K562 (cell line): ENCODE measurements at regions not wholly inside any gene's neighbourhood (a gene's known extent, or its start where the extent isn't known, plus 50 kb on each side); places are given as distances from the start of the nearest gene placed in this dataset.

Source experiments
- ATAC-seq: fragments of 200-7000 bp; cut with Tn5 transposase; 3 replicates; pipeline ENCODE4 v1.9.1; 2020; ENCODE audit warnings: moderate library complexity
- BruUV-seq: library from RNA; stranded (reverse); fragments of 400-500 nt; replicated peaks from 2 replicates; lab custom pipeline; 2021; lab: Mats Ljungman, UMichigan
- CTCF ChIA-PET: fragments of 300-600 bp; formaldehyde crosslinking; extraction: SDS; loops from one replicate; lab custom pipeline; 2021; ENCODE audit warnings: low intra/inter-chr PET ratio; lab: Yijun Ruan, JAX
- POLR2A ChIA-PET: fragments of 300-600, 350-650 bp; sonication (Branson Sonifier 250); formaldehyde crosslinking; extraction: SDS; loops from one replicate; lab custom pipeline; 2021; ENCODE audit warnings: antibody characterized with exemption, inconsistent platforms; lab: Yijun Ruan, JAX
- DNase-seq, 4 experiments: peaks; one replicate each; pipeline versions ENCODE4 v3.0.0 to v3.0.0-alpha.2; 2011 to 2018; ENCODE audit warnings: low spot score in 3 of 4, mixed read lengths in 3 of 4; ENCODE audit errors: extremely low read depth in 1 of 4
- FAIRE-seq: peaks from 2 replicates; lab custom pipeline; 2011; peaks lifted over from hg19 to GRCh38; lab: Jason Lieb, UNC
- H2AFZ ChIP-seq: 2 replicates; pipeline ENCODE4 v1.6.0; 2011; ENCODE audit warnings: low read depth, low read length, control low read depth, inconsistent platforms
- H3K27ac ChIP-seq: fragments of 200-600 bp; 3 replicates; pipeline ENCODE4 v1.8.0; 2011; ENCODE audit warnings: low read depth, mild to moderate bottlenecking, control low read depth, inconsistent platforms, low read length, moderate library complexity, mixed read lengths; ENCODE audit errors: extremely low read depth
- H3K27me3 ChIP-seq, 2 experiments: fragments of 300-600 bp in 1 of 2; 2 replicates in 1 of 2; 3 replicates in 1 of 2; pipeline versions ENCODE4 v1.6.0 to v1.8.0; 2011; ENCODE audit warnings: inconsistent platforms in 2 of 2, low read length in 2 of 2, mild to moderate bottlenecking in 1 of 2, mixed read lengths in 1 of 2, moderate library complexity in 1 of 2; ENCODE audit not compliant: control insufficient read depth in 2 of 2, insufficient read depth in 2 of 2
- H3K36me3 ChIP-seq: fragments of 300-600 bp; 3 replicates; pipeline ENCODE4 v1.8.0; 2011; ENCODE audit warnings: mild to moderate bottlenecking, low read length, inconsistent platforms; ENCODE audit not compliant: control insufficient read depth, insufficient read depth
- H3K4me1 ChIP-seq, 2 experiments: fragments of 200-600 bp in 1 of 2; replicated peaks in 1 of 2; 2 replicates in 1 of 2; 3 replicates in 1 of 2; pipeline versions ENCODE4 v1.5.1 to v1.8.0; 2011; ENCODE audit warnings: inconsistent platforms in 2 of 2, low read length in 2 of 2, mild to moderate bottlenecking in 1 of 2, mixed read lengths in 1 of 2, moderate library complexity in 1 of 2; ENCODE audit not compliant: control insufficient read depth in 2 of 2, insufficient read depth in 2 of 2
- H3K4me2 ChIP-seq: 2 replicates; pipeline ENCODE4 v1.6.1; 2011; ENCODE audit warnings: low read length, control low read depth, inconsistent platforms, mixed read lengths; ENCODE audit not compliant: insufficient read depth
- H3K4me3 ChIP-seq: fragments of 200-600 bp; sonication (generic), shearing (Covaris generic); 2 replicates; pipeline ENCODE4 v1.5.1; 2016; ENCODE audit warnings: control low read depth, inconsistent platforms
- H3K79me2 ChIP-seq: fragments of 200-600 bp; 3 replicates; pipeline ENCODE4 v1.8.0; 2011; ENCODE audit warnings: low read length, inconsistent platforms; ENCODE audit not compliant: control insufficient read depth, insufficient read depth
- H3K9ac ChIP-seq, 2 experiments: 2 replicates each; pipeline versions ENCODE4 v1.6.0 to v1.6.1; 2011; ENCODE audit warnings: low read depth in 2 of 2, low read length in 2 of 2, control low read depth in 1 of 2, inconsistent platforms in 1 of 2, mild to moderate bottlenecking in 1 of 2, mixed read lengths in 1 of 2; ENCODE audit not compliant: insufficient read depth in 1 of 2
- H3K9me1 ChIP-seq: one replicate; pipeline ENCODE4 v1.6.0; 2011; ENCODE audit warnings: inconsistent platforms, mild to moderate bottlenecking, low read length, moderate library complexity; ENCODE audit not compliant: control insufficient read depth, insufficient read depth
- H3K9me3 ChIP-seq: replicated peaks from 2 replicates; pipeline ENCODE4 v1.5.1; 2011; ENCODE audit warnings: low read depth, low read length, inconsistent platforms; ENCODE audit not compliant: control insufficient read depth, insufficient read depth
- H4K20me1 ChIP-seq: replicated peaks from 2 replicates; pipeline ENCODE4 v1.6.1; 2011; ENCODE audit warnings: low read length, inconsistent platforms, mixed read lengths; ENCODE audit not compliant: control insufficient read depth, insufficient read depth
- EP300 ChIP-seq: IDR thresholded peaks from 2 replicates; pipeline ENCODE4 v1.6.1; 2012; ENCODE audit warnings: low read length, improper control_type of control experiment
- NEUROD1 ChIP-seq: fragments of 150-350 bp; IDR thresholded peaks from 2 replicates; pipeline ENCODE4 v1.6.1; 2014; ENCODE audit warnings: borderline replicate concordance, low read length, low read depth; ENCODE audit not compliant: partially characterized antibody
- WGBS: fragments of 100-300 bp; shearing (Covaris generic); methylation state at CpG from one replicate; pipeline ENCODE4 v1.1.6; 2016; ENCODE audit warnings: low coverage, mixed read lengths; ENCODE audit not compliant: insufficient coverage; ENCODE audit errors: missing lambda C conversion rate; 5-methylcytosine and 5-hydroxymethylcytosine counted together
- in situ Hi-C: fragments of 300-500 bp; cut with MboI; formaldehyde crosslinking; loops from 4 replicates; pipeline ENCODE4 v1.15.0; 2018; ENCODE audit warnings: inconsistent platforms, mixed read lengths
- intact Hi-C: fragments of 100-400 bp; cut with micrococcal nuclease; formaldehyde crosslinking; loops from 2 replicates; pipeline ENCODE4 v1.14.2; 2022
- TF ChIP-seq, protein P1 (sequence below): sonication (generic); formaldehyde crosslinking; IDR thresholded peaks from 2 replicates; pipeline ENCODE4 v1.5.0; 2020; ENCODE audit warnings: missing genetic modification reagents
- TF ChIP-seq, protein P2 (sequence below): fragments of 250-450 bp; sonication (Bioruptor Pico); IDR thresholded peaks from 2 replicates; pipeline ENCODE4 v1.6.1; 2021; ENCODE audit warnings: mild to moderate bottlenecking

DNA sequence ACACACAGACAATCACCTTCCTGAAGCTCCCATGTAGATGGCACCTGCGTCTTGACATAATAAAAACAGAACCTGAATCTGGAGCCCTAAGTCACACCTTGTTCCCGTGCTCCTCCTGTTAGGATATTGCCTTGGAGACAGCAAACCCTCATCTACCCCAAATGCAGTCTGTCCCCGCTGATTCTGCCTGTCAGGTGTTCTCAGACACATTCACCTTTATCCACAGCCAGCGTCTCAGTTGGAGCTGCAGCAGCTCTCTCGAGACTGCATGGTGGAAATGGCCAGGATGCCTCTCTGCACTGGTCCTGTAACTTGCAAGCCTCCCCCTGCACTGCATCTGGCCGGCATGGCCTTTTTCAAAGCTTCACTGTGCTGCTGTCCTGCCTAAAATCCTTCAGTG, 218.0 kb upstream of the ZNF32 start:
- ChIA-PET CTCF (no interaction called here), POLR2A (interaction anchor here (0.6 to 1.4 kb wide), 3 partner anchors 9 to 466 kb away, joined by 3 read pairs; no protein-coding TSS in a partner anchor)
- intact Hi-C loops, result no loop called here
- WGBS, result 0% methylated on average over 6 of the region's 6 CpGs
- BruUV-seq, result no TSS peak
- Histone ChIP-seq H3K9ac (no peak overlapping the region), H3K9me3 (no peaks in the 10 kb centered on the region), H3K27ac (no peak overlapping the region), H3K4me2 (no peak overlapping the region), H3K4me3 (no peak overlapping the region), H3K9me1 (no peaks in the 10 kb centered on the region), H3K36me3 (no peaks in the 10 kb centered on the region), H3K27me3 (peaks cover 2 to 37% of the 10 kb centered on the region in 2 experiments; a peak in 2 of 5 replicates), H3K79me2 (no peaks in the 10 kb centered on the region), H4K20me1 (0 out of 2 replicates have a peak, but pooled peaks cover 4% of the 10 kb centered on the region), H2AFZ (no peak overlapping the region), H3K4me1 (no peaks in the 10 kb centered on the region; a peak in 1 of 5 replicates)
- TF ChIP-seq, protein P1, sequence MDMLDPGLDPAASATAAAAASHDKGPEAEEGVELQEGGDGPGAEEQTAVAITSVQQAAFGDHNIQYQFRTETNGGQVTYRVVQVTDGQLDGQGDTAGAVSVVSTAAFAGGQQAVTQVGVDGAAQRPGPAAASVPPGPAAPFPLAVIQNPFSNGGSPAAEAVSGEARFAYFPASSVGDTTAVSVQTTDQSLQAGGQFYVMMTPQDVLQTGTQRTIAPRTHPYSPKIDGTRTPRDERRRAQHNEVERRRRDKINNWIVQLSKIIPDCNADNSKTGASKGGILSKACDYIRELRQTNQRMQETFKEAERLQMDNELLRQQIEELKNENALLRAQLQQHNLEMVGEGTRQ (CRISPR knock-in tag), result no peak
- no peak for TF ChIP-seq EP300
- TF ChIP-seq NEUROD1, result no peak
- TF ChIP-seq, protein P2, sequence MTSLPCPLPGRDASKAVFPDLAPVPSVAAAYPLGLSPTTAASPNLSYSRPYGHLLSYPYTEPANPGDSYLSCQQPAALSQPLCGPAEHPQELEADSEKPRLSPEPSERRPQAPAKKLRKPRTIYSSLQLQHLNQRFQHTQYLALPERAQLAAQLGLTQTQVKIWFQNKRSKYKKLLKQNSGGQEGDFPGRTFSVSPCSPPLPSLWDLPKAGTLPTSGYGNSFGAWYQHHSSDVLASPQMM (CRISPR knock-in tag), result no peak
- no peak for ATAC-seq
- no peak for DNase-seq
- in situ Hi-C loops, result no loop called here
- FAIRE-seq, result no peak
